ENCODE measurements at regions not wholly inside any gene's neighbourhood (a gene's known extent, or its start where the extent isn't known, plus 50 kb on each side); places are given as distances from the start of the nearest gene placed in this dataset.

- H3K4me1 Mint-ChIP-seq: peaks cover 0 to 1% of the 10 kb centered on the region in 2 donors
- H3K9me3 Mint-ChIP-seq: no peaks in the 10 kb centered on the region
- H3K36me3 Mint-ChIP-seq: no peaks in the 10 kb centered on the region
- ATAC-seq: no peak
- no peaks in the 10 kb centered on the region for H3K4me1 ChIP-seq (ENCODE audit: control insufficient read depth, insufficient read depth, low read length)
- WGBS (ENCODE audit: insufficient coverage): 94% methylated on average over 3 of the region's 3 CpGs
- H3K27ac Mint-ChIP-seq: no peak overlapping the region
- intact Hi-C loops (cut with micrococcal nuclease): no loop called here
- no peaks in the 10 kb centered on the region for H3K36me3 ChIP-seq (ENCODE audit: control insufficient read depth, insufficient read depth, low read length)
- no peak overlapping the region for H3K4me3 ChIP-seq (ENCODE audit: low read length)
- TF ChIP-seq CTCF (IDR thresholded peaks at IDR 0.05): no peak
- no peak overlapping the region for H3K4me3 Mint-ChIP-seq
- no peaks in the 10 kb centered on the region for H3K27me3 ChIP-seq (ENCODE audit: control insufficient read depth, insufficient read depth, low read length)
- no peaks in the 10 kb centered on the region for H3K9me3 ChIP-seq (ENCODE audit: control insufficient read depth, insufficient read depth, low read length)
- no peak overlapping the region for H3K27ac ChIP-seq (ENCODE audit: low read length)
- DNase-seq: no peak
- H3K27me3 Mint-ChIP-seq (ENCODE audit: low read depth in 2 of 2): peaks cover 0 to 7% of the 10 kb centered on the region in 2 donors
These were observed 79.6 kb upstream of the CLDN5 start for GRCh38 chr22:19603767-19604166.

DNA sequence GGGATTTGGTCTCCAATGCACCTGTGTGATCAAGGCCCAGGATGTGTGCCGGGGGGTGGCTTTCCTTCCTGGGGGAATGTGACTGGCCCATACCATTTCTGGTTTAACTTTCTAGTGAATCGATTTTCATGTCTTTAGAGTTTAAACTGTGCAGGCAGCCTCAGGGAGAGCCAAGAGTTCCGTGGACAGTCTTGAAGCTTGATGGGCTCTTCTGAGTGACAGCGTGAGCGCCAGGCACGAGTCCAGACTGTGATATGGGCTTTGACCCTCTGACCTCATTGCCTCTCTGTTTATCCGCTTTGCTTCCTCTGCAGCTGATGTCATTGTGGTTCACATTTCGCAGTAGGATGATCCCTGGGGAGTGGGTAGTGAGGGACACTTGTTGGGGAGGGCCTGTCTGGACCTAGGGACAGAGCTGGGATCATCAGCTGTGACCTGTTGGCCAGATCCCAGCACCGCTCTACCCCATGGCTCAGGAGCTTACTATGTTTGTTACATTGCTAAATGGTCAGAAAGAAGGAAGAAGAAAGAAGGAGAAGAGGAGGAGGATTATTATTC, 80.6 kb upstream of the CLDN5 start:
- no peaks in the 10 kb centered on the region for H3K4me1 Mint-ChIP-seq
- no peaks in the 10 kb centered on the region for H3K36me3 ChIP-seq (ENCODE audit: control insufficient read depth, insufficient read depth, low read length)
- H3K9me3 Mint-ChIP-seq: no peaks in the 10 kb centered on the region
- H3K27me3 ChIP-seq (ENCODE audit: control insufficient read depth, insufficient read depth, low read length): no peaks in the 10 kb centered on the region
- H3K9me3 ChIP-seq (ENCODE audit: control insufficient read depth, insufficient read depth, low read length): no peaks in the 10 kb centered on the region
- intact Hi-C loops (cut with micrococcal nuclease): no loop called here
- no peak overlapping the region for H3K27ac Mint-ChIP-seq
- no peak for ATAC-seq
- no peaks in the 10 kb centered on the region for H3K36me3 Mint-ChIP-seq
- H3K27me3 Mint-ChIP-seq (ENCODE audit: low read depth in 2 of 2): peaks cover 0 to 7% of the 10 kb centered on the region in 2 donors
- WGBS (ENCODE audit: insufficient coverage): 88% methylated on average over 9 of the region's 9 CpGs
- H3K4me1 ChIP-seq (ENCODE audit: control insufficient read depth, insufficient read depth, low read length): no peaks in the 10 kb centered on the region
- no peak for DNase-seq
- no peak overlapping the region for H3K4me3 ChIP-seq (ENCODE audit: low read length)
- no peak overlapping the region for H3K27ac ChIP-seq (ENCODE audit: low read length)
- no peak for TF ChIP-seq CTCF (IDR thresholded peaks at IDR 0.05)
- no peak overlapping the region for H3K4me3 Mint-ChIP-seq

GRCh38 chr22:19605508-19606331, 81.5 kb upstream of the CLDN5 start:
- Histone ChIP-seq H3K9me3 (ENCODE audit: control insufficient read depth, insufficient read depth, low read length) (no peaks in the 10 kb centered on the region), H3K4me1 (ENCODE audit: control insufficient read depth, insufficient read depth, low read length) (peaks cover 5% of the 10 kb centered on the region), H3K36me3 (ENCODE audit: control insufficient read depth, insufficient read depth, low read length) (no peaks in the 10 kb centered on the region), H3K4me3 (ENCODE audit: low read length) (no peak overlapping the region), H3K27me3 (ENCODE audit: control insufficient read depth, insufficient read depth, low read length) (no peaks in the 10 kb centered on the region), H3K27ac (ENCODE audit: low read length) (no peak overlapping the region)
- DNase-seq: no peak
- H3K9me3 Mint-ChIP-seq: no peaks in the 10 kb centered on the region
- 70% methylated on average over 28 of the region's 28 CpGs for WGBS (ENCODE audit: insufficient coverage)
- H3K4me3 Mint-ChIP-seq: no peak overlapping the region
- H3K36me3 Mint-ChIP-seq: no peaks in the 10 kb centered on the region
- H3K4me1 Mint-ChIP-seq: no peaks in the 10 kb centered on the region
- no peak for TF ChIP-seq CTCF (IDR thresholded peaks at IDR 0.05)
- ATAC-seq: no peak
- no peak overlapping the region for H3K27ac Mint-ChIP-seq
- H3K27me3 Mint-ChIP-seq (ENCODE audit: low read depth in 2 of 2): peaks cover 0 to 7% of the 10 kb centered on the region in 2 donors
- intact Hi-C loops (cut with micrococcal nuclease): no loop called here

All from natural killer cell (primary cell).